ENCODE measurements at regions not wholly inside any gene's neighbourhood (a gene's known extent, or its start where the extent isn't known, plus 50 kb on each side); places are given as distances from the start of the nearest gene placed in this dataset.

DNA sequence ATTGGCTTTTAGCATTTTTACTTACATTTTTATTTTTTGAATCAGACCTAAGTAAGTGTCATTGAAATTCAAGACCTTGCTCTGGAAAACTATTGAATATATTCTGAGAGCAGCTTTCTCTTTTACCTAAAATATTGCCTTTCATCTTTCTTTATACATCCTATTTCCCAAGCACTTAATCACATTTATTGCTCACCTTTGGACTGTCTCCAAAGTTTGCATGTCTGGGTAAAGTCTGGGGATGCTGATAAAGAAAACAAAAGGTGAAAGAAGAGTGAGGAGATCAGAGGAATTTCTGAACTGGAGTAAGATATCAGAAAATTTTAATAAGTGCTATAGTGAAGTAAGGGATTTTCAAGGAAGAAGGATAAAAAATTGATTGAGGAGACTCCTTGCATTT lies 308.5 kb upstream of the AADAT start:
- TF ChIP-seq POLR2AphosphoS5 (IDR thresholded peaks at IDR 0.05) (no peak), POLR2A (IDR thresholded peaks at IDR 0.05) (no peak)

Measured in breast epithelium (tissue), 3 donors.